GM12874 (cell line): ENCODE measurements at regions not wholly inside any gene's neighbourhood (a gene's known extent, or its start where the extent isn't known, plus 50 kb on each side); places are given as distances from the start of the nearest gene placed in this dataset.

Experiments used
- TF ChIP-seq, protein P1 (sequence below): IDR thresholded peaks from 2 replicates; pipeline ENCODE4 v1.5.1; 2011; ENCODE audit warnings: low read depth, mild to moderate bottlenecking, control low read depth, low read length, moderate library complexity; ENCODE audit not compliant: insufficient read depth

DNA sequence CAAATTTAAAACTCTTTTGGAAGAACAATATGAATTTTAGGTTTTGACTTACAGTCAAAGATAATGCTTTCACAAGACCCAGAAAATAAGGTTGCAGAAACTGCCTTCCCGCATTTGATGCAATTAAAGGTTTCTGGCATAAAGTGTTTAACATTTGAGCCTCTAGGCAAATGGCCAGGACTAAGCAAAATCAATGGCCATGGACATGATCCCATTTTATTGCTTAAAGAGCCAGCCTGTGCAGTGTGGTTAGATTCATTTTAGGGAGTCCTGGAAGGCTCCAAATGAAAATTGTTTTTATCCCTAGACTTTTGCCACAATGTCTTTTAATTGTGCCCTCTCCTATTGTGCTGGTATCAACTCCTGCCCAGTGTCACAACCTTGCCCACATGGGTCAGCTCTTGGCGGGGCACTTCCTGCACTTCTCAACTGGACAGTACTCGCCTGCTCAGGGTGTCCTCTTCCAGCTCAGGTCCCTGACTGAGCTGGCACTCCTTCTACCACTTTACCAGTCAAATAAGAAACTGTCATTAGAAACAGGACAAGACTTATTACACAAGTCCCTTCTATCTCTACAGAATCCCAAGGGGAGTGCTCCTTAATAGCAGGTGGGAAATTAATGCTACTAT, 208.4 kb upstream of the NPY2R start:
- TF ChIP-seq, protein P1, sequence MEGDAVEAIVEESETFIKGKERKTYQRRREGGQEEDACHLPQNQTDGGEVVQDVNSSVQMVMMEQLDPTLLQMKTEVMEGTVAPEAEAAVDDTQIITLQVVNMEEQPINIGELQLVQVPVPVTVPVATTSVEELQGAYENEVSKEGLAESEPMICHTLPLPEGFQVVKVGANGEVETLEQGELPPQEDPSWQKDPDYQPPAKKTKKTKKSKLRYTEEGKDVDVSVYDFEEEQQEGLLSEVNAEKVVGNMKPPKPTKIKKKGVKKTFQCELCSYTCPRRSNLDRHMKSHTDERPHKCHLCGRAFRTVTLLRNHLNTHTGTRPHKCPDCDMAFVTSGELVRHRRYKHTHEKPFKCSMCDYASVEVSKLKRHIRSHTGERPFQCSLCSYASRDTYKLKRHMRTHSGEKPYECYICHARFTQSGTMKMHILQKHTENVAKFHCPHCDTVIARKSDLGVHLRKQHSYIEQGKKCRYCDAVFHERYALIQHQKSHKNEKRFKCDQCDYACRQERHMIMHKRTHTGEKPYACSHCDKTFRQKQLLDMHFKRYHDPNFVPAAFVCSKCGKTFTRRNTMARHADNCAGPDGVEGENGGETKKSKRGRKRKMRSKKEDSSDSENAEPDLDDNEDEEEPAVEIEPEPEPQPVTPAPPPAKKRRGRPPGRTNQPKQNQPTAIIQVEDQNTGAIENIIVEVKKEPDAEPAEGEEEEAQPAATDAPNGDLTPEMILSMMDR: no peak

DNA sequence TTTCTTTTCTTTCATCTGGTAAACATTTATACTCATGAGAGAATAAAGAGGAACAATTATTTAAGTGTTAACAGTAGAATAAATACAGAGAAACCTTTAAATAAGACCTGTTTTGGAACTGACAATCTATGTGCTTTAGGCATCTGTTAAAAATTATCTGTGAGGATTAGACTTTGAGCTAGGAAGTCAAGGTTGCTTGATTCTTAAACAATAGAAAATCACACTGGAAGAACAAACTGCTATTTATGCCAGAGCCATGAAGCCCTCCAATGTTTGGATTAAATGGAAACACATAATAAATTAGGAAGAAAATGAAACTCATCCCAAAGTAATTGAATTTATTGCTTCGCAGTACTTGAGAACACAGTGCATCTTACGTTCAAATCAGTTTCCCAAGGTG, 207.2 kb upstream of the NPY2R start:
- TF ChIP-seq, protein P1: no peak

DNA sequence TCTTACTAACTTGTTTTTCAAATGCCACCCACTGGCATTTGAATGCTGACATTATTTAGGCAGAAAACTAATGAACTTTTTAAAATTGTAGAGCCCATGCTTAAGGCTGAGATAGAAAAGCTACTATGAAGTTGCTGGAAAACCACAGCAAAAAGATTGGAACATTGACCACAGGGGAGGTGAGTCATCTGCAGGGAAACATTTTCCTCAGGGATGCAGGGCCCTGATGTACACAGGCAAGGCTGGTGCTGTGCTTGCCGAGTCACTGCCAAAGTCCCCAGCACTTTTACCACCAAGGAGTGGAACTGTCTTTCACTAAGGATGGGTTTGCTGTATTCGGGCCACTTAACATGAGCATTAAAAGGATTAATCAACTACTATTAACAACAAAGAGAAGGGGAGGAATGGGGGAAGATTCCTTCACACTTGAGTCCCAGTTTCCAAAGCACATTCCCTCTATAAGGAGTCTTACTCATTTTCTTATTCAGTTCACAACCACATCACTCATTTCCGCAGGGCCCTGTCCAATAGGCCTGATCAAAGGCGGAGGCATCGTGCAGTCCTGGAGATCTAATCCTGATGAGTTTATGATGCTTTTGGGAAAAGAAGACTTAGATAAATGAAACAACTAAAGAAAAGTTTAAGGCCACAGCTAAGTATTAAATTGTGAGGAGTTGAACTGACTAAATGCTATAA, 202.9 kb upstream of the NPY2R start:
- TF ChIP-seq, protein P1: no peak

DNA sequence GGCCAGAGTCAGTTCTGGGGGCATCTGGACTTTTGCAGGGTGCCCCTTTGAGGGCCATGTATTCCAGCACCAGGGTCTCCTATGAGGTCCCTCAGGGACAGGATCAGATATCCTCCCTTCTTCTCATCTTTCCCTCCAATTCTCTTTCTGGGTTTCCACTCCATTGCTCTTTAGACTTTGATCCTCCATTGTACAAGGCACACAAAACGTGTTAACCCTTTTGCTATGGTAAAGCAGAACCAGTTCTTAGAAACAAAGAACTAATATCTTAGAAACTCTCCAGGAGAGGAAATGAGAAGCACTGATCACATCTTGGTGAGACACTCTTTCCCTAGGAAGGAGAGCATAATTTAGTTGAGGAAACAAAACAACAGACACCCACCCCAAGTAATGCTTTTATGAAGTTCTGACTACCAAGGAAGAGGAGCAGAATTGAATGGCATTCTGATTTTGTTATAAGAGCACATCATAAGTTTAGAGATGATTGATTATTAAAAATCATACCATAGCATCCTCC, 200.7 kb upstream of the NPY2R start:
- TF ChIP-seq, protein P1: no peak

DNA sequence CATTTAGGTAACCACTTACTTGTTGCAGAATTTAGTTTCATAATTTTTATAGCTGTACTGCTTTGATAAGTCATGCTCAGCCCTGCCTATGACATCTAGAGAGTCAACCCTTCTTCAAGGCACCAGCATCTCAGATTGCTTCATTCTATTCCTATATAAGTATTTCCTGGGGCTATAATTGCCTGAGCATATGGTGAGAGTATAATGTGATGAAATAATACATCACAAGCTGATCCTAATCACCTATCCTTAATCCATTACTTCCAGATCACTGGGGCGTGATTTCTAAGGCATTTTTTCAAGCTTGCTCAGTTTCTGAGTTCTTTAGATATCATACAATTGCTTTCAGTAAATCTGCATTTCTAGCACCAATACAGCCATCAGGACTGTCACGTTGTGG, 200.0 kb upstream of the NPY2R start:
- TF ChIP-seq, protein P1: no peak

DNA sequence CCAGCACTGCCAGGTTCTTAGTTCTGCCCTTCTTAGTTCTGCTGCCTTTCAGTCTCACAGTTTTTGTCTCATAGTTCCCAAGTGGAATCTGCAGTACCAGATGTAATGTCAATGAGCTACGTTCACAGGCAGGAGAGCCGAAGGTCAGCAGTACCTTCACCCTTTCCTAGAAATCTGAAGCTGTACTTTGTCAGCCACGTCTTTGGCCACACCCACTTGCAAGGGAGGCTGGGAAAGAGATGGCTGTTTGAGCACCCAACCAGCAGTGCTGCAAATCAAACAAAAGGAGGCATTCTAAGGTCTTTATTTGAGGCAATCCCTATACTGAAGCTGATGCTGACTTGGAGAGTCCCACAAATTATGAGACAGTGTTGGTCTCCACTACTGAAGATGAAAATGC, 199.1 kb upstream of the NPY2R start:
- TF ChIP-seq, protein P1: no peak

DNA sequence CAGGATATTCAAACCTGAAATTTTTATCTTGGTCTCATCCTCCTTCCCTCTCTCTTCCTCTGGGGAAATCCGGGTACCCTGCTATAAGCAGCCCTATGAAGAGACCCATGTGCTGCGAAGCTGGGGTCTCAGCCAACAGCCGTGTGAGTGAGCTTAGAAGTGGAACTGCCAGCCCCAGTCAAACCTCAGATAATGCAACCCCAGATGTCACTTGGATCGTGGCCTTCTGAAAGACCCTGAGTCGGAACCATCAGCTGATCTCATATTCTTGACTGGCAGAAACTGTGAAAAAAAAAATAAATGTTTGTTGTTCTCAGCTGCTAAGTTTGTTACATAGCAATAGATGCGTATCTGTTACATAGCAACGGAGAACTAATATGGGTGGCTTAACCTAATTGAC, 198.1 kb upstream of the NPY2R start:
- TF ChIP-seq, protein P1: no peak
